ENCODE measurements at regions not wholly inside any gene's neighbourhood (a gene's known extent, or its start where the extent isn't known, plus 50 kb on each side); places are given as distances from the start of the nearest gene placed in this dataset.

DNA sequence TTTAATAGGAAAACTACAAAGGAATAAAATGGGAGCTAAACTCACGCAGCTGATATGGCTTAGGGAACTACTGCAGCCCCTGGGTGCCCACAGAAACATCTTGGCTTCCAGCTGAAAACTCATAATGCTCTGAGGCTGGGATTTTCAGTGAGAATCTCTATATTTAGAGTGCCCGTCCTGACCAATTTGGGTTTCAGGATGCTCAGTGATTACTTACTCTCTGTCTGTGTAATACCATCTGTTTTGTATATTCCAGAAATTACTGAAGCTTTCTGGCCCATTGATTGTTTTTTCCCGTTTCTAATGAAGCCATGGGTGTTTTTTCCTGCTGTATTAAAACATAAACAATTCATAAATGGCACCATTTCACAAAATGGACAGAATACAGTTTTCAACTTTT, 50.6 kb upstream of the ZNF385D start:
- Mint-ChIP-seq H3K27ac (no peak overlapping the region), H3K4me1 (no peaks in the 10 kb centered on the region), H3K27me3 (no peaks in the 10 kb centered on the region), H3K4me3 (no peak overlapping the region), H3K36me3 (ENCODE audit: low read depth) (no peaks in the 10 kb centered on the region), H3K9me3 (peaks cover 9% of the 10 kb centered on the region)
- ATAC-seq (replicated peaks), result no peak

DNA sequence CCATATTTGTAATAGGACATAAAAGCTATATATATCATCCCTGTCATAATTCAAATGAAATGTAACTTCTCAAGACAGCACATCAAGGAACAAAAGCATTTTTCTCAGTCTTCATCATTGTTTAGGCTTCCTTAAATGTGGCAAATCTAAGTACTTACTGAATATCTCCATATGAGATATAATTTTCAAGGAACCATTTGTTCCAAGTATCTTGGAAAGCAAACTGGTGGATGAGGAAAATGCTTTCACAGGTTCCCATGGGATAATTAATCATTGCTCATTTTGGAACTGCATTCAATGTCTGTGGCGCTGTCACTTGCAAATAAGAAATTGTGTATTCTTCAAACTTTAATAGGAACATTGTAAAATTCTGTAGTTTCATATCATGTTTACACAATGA, 52.6 kb upstream of the ZNF385D start:
- Mint-ChIP-seq H3K27me3 (no peaks in the 10 kb centered on the region), H3K4me1 (no peaks in the 10 kb centered on the region), H3K27ac (no peak overlapping the region), H3K36me3 (ENCODE audit: low read depth) (no peaks in the 10 kb centered on the region), H3K9me3 (peaks cover 9% of the 10 kb centered on the region), H3K4me3 (no peak overlapping the region)
- ATAC-seq (replicated peaks), result no peak

DNA sequence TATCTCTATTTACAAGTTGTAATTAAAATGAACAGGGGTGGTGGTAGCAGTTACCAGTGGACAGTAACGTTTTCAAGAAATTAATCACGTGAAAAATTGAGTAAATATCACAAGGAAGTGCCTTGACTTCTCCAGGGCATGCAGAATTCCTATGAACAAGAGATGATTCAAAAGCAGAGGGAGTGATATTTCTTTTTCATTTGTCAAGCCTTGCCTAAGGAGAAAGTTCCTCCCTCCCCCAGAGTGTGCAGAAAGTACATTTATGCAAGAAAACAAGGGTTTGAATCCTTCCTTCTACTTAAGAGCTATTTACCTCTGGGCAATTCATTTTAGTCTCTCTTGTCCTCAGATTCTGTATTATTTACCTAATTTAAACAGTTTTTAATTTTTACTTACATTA, 53.3 kb upstream of the ZNF385D start:
- Mint-ChIP-seq H3K27ac (no peak overlapping the region), H3K36me3 (ENCODE audit: low read depth) (no peaks in the 10 kb centered on the region), H3K27me3 (no peaks in the 10 kb centered on the region), H3K9me3 (peaks cover 5% of the 10 kb centered on the region), H3K4me3 (no peak overlapping the region), H3K4me1 (no peaks in the 10 kb centered on the region)
- ATAC-seq (replicated peaks), result no peak

DNA sequence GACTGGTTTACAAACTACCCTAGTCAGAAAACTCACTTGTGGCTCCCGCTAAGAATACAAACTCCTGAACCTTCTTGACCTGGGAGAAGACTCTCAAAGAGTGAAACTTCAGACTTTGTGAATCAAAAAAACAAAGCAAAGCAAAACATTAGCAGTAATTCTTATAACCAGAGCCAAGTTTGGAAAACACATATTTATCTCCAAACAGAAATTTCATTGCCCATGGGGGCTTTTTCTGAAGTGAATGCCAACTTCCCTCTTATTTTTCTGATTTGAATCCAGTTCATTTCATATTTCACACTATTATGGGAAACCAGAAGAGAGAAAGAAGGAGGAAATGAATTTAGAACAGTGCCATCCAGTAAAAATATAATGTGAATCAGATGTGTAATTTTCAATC, 55.7 kb upstream of the ZNF385D start:
- ATAC-seq (replicated peaks), result no peak
- no peaks in the 10 kb centered on the region for H3K27me3 Mint-ChIP-seq
- no peak overlapping the region for H3K4me3 Mint-ChIP-seq
- H3K27ac Mint-ChIP-seq, result no peak overlapping the region
- no peaks in the 10 kb centered on the region for H3K4me1 Mint-ChIP-seq
- H3K9me3 Mint-ChIP-seq, result no peaks in the 10 kb centered on the region
- no peaks in the 10 kb centered on the region for H3K36me3 Mint-ChIP-seq (ENCODE audit: low read depth)

DNA sequence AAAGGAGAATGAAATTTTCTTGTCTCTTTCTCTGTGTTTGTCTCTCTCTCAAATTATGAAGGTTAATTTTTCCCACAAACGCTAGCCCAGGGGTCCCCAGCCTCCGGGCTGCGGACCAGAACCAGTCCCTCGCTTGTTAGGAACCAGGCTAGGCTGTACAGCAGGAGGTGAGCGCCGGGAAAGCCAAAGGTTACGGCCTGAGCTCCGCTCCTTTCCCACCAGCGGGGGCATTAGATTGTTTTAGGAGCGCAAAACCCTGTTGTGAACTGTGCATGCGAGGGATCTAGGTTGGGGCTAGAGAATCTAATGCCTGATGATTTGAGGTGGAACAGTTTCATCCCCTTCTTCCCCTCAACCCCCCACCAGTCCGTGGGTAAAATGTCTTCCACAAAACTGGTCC, 74.7 kb upstream of the ZNF385D start:
- no peaks in the 10 kb centered on the region for H3K27me3 Mint-ChIP-seq
- H3K36me3 Mint-ChIP-seq (ENCODE audit: low read depth), result no peaks in the 10 kb centered on the region
- no peak overlapping the region for H3K27ac Mint-ChIP-seq

DNA sequence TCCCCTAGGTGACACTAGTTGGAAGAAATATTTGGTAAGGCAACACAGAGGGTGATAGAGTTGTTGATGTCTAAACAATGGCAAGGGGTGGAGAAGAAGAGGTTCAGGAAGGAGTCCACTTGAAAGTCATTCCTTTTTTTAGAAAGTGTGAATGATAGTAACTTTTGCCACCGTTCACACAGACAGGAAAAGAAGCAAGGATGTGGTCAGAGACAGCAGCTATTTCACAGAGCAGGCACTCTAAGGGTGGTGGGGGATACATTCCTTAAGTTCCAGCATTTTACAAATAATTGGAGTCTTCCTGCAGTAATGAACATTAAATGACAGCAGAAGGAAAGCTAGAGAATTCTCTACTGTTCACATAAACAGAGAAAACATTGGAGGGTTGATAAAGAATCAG, 75.4 kb upstream of the ZNF385D start:
- Mint-ChIP-seq H3K4me3 (no peak overlapping the region), H3K36me3 (ENCODE audit: low read depth) (no peaks in the 10 kb centered on the region), H3K27ac (no peak overlapping the region), H3K27me3 (no peaks in the 10 kb centered on the region), H3K4me1 (no peaks in the 10 kb centered on the region), H3K9me3 (peaks cover 21% of the 10 kb centered on the region)
- no peak for ATAC-seq (replicated peaks)

More for the DNA sequence above, 74.7 kb upstream of the ZNF385D start:
- Mint-ChIP-seq H3K4me1 (no peaks in the 10 kb centered on the region), H3K4me3 (no peak overlapping the region), H3K9me3 (peaks cover 21% of the 10 kb centered on the region)
- no peak for ATAC-seq (replicated peaks)

DNA sequence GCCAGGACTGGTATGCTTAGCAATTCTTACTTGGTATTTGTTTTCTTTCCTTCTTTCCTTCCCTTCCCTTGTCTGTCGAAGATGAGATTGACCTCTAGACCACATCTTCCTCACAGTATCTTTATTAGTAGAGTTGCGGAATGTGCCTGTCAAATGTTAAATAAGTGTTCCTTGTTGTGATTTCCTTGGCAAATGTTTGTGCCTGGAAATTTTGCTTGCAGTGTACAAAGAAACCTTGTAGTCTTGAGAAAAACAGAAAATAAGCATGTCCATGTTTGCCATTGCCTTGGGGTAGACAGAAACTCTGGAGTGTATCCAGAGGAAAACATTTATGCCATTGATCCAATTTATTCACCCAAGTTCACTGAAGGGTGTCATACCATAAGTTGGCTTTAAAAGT, 79.5 kb upstream of the ZNF385D start:
- Mint-ChIP-seq H3K27me3 (no peaks in the 10 kb centered on the region), H3K4me3 (no peak overlapping the region), H3K9me3 (peaks cover 18% of the 10 kb centered on the region), H3K4me1 (no peaks in the 10 kb centered on the region), H3K36me3 (ENCODE audit: low read depth) (no peaks in the 10 kb centered on the region), H3K27ac (no peak overlapping the region)
- no peak for ATAC-seq (replicated peaks)

DNA sequence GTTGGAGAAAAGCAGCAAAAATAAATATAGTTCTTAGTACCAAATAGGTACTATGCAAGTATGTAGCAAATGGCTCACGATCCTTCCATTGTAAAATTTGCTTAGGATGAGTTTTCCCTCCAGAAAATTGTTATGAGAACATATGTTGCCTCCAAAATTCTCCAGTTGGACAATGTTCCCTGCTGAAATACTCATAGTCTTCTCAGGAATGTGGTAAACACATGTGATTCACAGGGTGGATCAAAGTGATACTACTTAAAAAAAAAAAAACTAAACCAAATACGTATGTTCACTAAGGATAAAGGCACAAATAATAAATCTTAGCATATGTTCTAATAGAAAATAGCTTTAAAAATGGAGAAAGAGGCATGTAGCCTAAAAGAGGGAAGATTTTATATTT, 84.3 kb upstream of the ZNF385D start:
- Mint-ChIP-seq H3K27ac (no peak overlapping the region), H3K27me3 (no peaks in the 10 kb centered on the region), H3K4me1 (no peaks in the 10 kb centered on the region), H3K36me3 (ENCODE audit: low read depth) (no peaks in the 10 kb centered on the region), H3K9me3 (peaks cover 12% of the 10 kb centered on the region), H3K4me3 (no peak overlapping the region)
- no peak for ATAC-seq (replicated peaks)

DNA sequence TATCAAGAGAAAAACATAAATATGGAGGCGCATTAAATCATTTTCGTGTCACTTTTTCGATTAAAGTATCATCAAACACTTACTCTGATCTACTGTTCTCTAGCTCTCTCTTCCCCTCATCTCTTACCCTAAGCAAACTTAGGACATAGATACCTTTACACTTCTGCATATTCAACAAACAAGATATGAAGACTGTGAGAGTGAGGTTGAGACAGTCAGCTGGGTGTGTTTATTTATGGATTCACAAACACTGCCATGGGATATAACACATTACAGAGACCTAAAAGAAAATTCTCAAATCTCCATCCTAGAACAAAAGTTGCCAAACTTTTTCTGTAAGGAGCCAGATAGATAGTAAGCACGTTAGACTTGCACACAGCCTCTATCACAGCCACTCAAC, 85.2 kb upstream of the ZNF385D start:
- ATAC-seq (replicated peaks), result no peak
- no peaks in the 10 kb centered on the region for H3K4me1 Mint-ChIP-seq
- no peak overlapping the region for H3K4me3 Mint-ChIP-seq
- no peaks in the 10 kb centered on the region for H3K27me3 Mint-ChIP-seq
- no peak overlapping the region for H3K27ac Mint-ChIP-seq
- H3K9me3 Mint-ChIP-seq, result peaks cover 8% of the 10 kb centered on the region
- no peaks in the 10 kb centered on the region for H3K36me3 Mint-ChIP-seq (ENCODE audit: low read depth)

DNA sequence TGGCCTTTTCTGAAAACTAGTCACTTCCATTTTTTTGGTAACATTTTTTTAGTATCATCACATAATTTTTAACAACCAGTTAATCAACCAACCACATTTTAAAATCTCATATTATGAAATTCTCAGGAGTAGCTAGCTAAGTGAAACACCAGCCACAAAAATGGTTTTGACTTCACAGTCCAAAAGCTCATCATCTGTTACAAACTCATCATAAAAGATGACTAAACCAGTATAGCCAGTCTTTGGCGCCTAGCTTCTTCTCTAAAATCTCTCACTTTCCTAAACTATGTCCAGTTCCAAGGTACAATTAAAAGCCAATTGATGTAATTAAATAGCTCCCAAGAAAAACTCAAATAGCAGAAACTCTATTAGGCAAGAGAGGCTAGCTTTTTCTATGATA, 88.2 kb upstream of the ZNF385D start:
- no peaks in the 10 kb centered on the region for H3K4me1 Mint-ChIP-seq
- peaks cover 4% of the 10 kb centered on the region for H3K9me3 Mint-ChIP-seq
- no peaks in the 10 kb centered on the region for H3K36me3 Mint-ChIP-seq (ENCODE audit: low read depth)
- H3K27me3 Mint-ChIP-seq, result no peaks in the 10 kb centered on the region
- H3K27ac Mint-ChIP-seq, result no peak overlapping the region
- ATAC-seq (replicated peaks), result no peak
- no peak overlapping the region for H3K4me3 Mint-ChIP-seq

DNA sequence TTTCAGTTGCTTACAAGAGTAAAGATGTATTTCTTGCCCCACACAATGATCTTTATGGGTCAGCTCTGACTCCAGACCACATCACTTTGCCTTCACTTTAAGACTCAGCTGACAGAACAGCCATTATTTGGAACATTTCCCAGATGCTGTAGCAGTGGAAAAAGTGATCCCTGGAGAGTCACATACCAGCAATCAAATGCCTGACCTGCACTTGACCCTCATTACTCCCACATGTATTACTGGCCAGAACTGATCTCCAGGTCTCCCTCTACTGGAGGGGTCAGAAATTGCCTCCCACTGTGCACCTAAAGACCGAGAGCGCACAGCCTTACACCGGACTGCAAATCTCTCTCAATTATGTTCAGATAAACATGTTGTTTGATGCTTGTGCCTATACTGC, 88.6 kb upstream of the ZNF385D start:
- no peak overlapping the region for H3K27ac Mint-ChIP-seq
- H3K4me3 Mint-ChIP-seq, result no peak overlapping the region
- no peaks in the 10 kb centered on the region for H3K4me1 Mint-ChIP-seq

DNA sequence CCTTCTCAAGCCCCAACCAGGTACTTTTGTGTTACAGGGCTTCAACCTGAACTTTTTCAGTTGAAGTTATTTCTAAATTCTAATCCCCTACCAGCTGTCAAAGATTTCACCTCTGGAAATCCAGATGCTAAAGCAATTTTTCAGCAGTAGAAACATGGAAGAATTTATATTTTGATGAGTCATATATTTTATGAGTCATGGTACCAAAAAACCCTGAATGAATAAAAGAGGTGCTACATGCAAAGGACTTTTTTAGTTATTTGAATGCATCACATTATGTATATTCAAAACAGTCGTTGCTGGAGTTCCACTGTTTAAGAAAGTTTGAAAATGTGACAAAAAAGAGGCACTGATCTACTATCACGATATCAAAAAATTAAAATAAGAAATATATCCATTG, 96.0 kb upstream of the ZNF385D start:
- no peaks in the 10 kb centered on the region for H3K36me3 Mint-ChIP-seq (ENCODE audit: low read depth)
- no peak overlapping the region for H3K27ac Mint-ChIP-seq
- no peaks in the 10 kb centered on the region for H3K4me1 Mint-ChIP-seq

More for the DNA sequence above, 88.6 kb upstream of the ZNF385D start:
- ATAC-seq (replicated peaks), result no peak
- Mint-ChIP-seq H3K9me3 (peaks cover 4% of the 10 kb centered on the region), H3K36me3 (ENCODE audit: low read depth) (no peaks in the 10 kb centered on the region), H3K27me3 (no peaks in the 10 kb centered on the region)

DNA sequence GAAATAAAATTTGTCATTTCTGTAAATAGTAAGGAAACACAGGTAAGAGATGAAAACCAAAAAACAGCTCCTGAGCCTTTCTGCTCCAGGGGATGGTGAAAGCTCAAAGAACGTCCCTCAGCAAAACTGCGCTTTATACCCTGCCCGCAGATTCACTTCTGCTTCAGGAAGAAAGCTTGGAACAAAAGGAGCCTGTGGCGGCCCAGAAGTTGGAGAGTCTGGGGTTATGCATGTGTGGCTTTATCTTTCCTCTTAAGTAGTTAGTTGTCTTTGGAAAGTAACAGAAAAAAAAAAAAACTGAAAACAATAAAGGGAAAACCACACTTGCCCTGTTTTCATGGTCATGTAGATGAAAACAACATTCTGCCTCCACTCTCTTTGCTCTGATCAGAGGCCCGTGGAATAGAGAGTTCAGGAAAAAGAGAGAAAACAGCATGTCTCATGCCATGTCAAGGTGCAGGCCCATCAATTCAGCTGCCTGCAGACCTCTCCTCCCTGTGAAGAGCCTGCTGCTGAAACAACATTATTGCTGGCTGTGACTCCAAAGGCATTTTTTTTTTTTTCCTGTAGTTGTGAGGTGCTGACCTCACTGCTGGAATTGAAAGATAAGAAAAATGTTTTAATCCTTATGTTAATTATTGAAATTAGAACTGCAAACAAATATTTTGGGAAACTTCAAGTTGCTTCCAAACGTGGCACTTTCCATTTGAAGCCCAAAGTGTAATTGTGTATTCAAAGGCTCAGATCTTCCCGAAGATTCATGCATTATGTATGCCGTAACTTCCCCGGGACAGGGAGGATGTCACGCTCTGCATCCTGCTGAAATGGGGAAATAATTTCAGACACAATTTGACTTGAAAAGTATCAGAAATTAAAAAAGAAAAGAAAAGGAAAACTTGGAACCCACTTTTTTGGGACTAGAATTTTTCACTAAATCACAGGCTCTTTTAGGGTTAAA, 108.4 kb upstream of the ZNF385D start:
- H3K4me3 Mint-ChIP-seq, result no peak overlapping the region
- H3K9me3 Mint-ChIP-seq, result peaks cover 16% of the 10 kb centered on the region
- H3K27me3 Mint-ChIP-seq, result no peaks in the 10 kb centered on the region
- H3K27ac Mint-ChIP-seq, result no peak overlapping the region
- ATAC-seq (replicated peaks), result no peak
- no peaks in the 10 kb centered on the region for H3K4me1 Mint-ChIP-seq
- H3K36me3 Mint-ChIP-seq (ENCODE audit: low read depth), result no peaks in the 10 kb centered on the region

More for the DNA sequence above, 96.0 kb upstream of the ZNF385D start:
- no peak for ATAC-seq (replicated peaks)
- no peak overlapping the region for H3K4me3 Mint-ChIP-seq
- H3K27me3 Mint-ChIP-seq, result no peaks in the 10 kb centered on the region
- peaks cover 3% of the 10 kb centered on the region for H3K9me3 Mint-ChIP-seq

DNA sequence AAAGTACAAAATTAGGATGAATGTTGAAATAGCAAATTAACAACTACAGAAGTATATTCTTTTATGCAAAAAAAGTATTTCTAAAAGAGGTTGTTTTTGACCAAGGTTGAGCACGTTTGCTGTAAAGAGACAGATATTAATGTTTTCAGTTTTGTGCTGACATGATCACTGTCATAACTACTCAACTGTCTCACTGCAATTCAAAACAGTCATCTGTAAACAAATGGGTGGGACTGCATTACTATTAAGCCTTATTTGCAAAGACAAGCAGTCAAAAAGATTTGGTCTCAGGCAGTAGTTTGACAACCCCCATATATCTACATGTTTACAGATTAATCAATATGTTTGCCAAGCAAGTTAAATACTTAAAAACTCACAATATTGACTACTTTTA, 109.1 kb upstream of the ZNF385D start:
- Mint-ChIP-seq H3K27ac (no peak overlapping the region), H3K36me3 (ENCODE audit: low read depth) (no peaks in the 10 kb centered on the region), H3K27me3 (no peaks in the 10 kb centered on the region), H3K4me1 (no peaks in the 10 kb centered on the region), H3K4me3 (no peak overlapping the region), H3K9me3 (peaks cover 16% of the 10 kb centered on the region)
- ATAC-seq (replicated peaks), result no peak

DNA sequence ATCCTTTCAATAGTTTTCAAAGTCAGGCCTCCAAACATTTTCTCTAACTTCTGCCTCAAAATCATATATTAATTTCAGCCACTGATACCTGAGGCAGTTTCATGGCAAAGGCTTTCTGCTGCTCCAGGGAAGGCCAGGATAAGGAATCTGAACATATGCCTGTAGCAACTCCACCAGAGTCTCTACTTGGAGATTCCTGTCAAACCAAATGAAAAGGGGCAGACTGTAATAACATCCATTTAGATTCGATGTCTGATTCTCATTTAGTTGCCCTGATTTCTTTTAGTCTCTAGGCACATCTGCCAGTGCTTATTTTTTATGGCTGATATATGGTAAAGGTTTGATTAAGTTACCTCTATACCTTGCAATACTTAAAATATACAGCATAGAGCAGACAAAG, 109.6 kb upstream of the ZNF385D start:
- Mint-ChIP-seq H3K36me3 (ENCODE audit: low read depth) (no peaks in the 10 kb centered on the region), H3K27ac (no peak overlapping the region), H3K4me1 (no peaks in the 10 kb centered on the region), H3K9me3 (peaks cover 16% of the 10 kb centered on the region), H3K27me3 (no peaks in the 10 kb centered on the region), H3K4me3 (no peak overlapping the region)
- ATAC-seq (replicated peaks), result no peak

All from activated T-helper 17 cell treated with anti-CD3 and anti-CD28 coated beads, Interleukin-2, amount 50 U/mL, for 72 hours (primary cell).